ENCODE measurements at regions not wholly inside any gene's neighbourhood (a gene's known extent, or its start where the extent isn't known, plus 50 kb on each side); places are given as distances from the start of the nearest gene placed in this dataset.
"Not testable (repeated sequence)": the region's sequence is repeated elsewhere in the genome, so short reads cannot be mapped to it uniquely, and the experiment has no call there.

GRCh38 chr14:46574221-46574977, 77.2 kb downstream of the RPL10L start:
- no peak for DNase-seq
- no peak overlapping the region for H3K4me3 ChIP-seq
- intact Hi-C loops (cut with DNase I) = no loop called here
- H3K36me3 ChIP-seq (replicated peaks in 1 of 2; ENCODE audit: insufficient read depth in 1 of 2, low read depth in 2 of 2) = no peaks in the 10 kb centered on the region
- TF ChIP-seq POLR2A (IDR thresholded peaks at IDR 0.05) (no peak), CTCF (IDR thresholded peaks at IDR 0.05) (no peak)
- H3K27me3 ChIP-seq = no peaks in the 10 kb centered on the region
- ATAC-seq = no peak
- H3K27ac ChIP-seq = no peak overlapping the region
- H3K9me3 ChIP-seq = no peaks in the 10 kb centered on the region
- no peaks in the 10 kb centered on the region for H3K4me1 ChIP-seq
- WGBS, 2 donors = 52% methylated on average over 3 of the region's 3 CpGs

- Histone ChIP-seq H3K36me3 (replicated peaks in 1 of 2; ENCODE audit: insufficient read depth in 1 of 2, low read depth in 2 of 2) (no peaks in the 10 kb centered on the region), H3K4me3 (no peak overlapping the region), H3K9me3 (no peaks in the 10 kb centered on the region), H3K27ac (no peak overlapping the region), H3K27me3 (no peaks in the 10 kb centered on the region), H3K4me1 (no peaks in the 10 kb centered on the region)
- DNase-seq (no peak), ATAC-seq (no peak)
- TF ChIP-seq CTCF (IDR thresholded peaks at IDR 0.05) = no peak
- no peak for TF ChIP-seq POLR2A (IDR thresholded peaks at IDR 0.05)
- intact Hi-C loops (cut with DNase I) = no loop called here
These were observed 78.1 kb downstream of the RPL10L start for GRCh38 chr14:46573498-46573897.

- WGBS, 2 donors = 75 to 84% methylated on average over 2 of the region's 2 CpGs
- no peak for ATAC-seq
- Histone ChIP-seq H3K27ac (no peak overlapping the region), H3K4me1 (no peaks in the 10 kb centered on the region), H3K9me3 (no peaks in the 10 kb centered on the region), H3K36me3 (replicated peaks in 1 of 2; ENCODE audit: insufficient read depth in 1 of 2, low read depth in 2 of 2) (no peaks in the 10 kb centered on the region), H3K4me3 (no peak overlapping the region), H3K27me3 (no peaks in the 10 kb centered on the region)
- no peak for DNase-seq
- intact Hi-C loops (cut with DNase I) = no loop called here
- TF ChIP-seq POLR2A (IDR thresholded peaks at IDR 0.05) (no peak), CTCF (IDR thresholded peaks at IDR 0.05) (no peak)
These were observed 79.6 kb downstream of the RPL10L start for GRCh38 chr14:46571970-46572369.

- DNase-seq; H3K27ac ChIP-seq; H3K9me3 ChIP-seq; H3K27me3 ChIP-seq; H3K4me3 ChIP-seq; H3K4me1 ChIP-seq; ATAC-seq; H3K36me3 ChIP-seq (replicated peaks in 1 of 2; ENCODE audit: insufficient read depth in 1 of 2, low read depth in 2 of 2); intact Hi-C loops (cut with DNase I): not testable (repeated sequence)
- 54 to 73% methylated on average over 1 of the region's 1 CpG for WGBS, 2 donors
These were observed 83.4 kb downstream of the RPL10L start for GRCh38 chr14:46568161-46568560.

GRCh38 chr14:46550836-46551235, 100.7 kb downstream of the RPL10L start:
- Histone ChIP-seq H3K4me3 (no peak overlapping the region), H3K4me1 (no peaks in the 10 kb centered on the region), H3K36me3 (replicated peaks in 1 of 2; ENCODE audit: insufficient read depth in 1 of 2, low read depth in 2 of 2) (no peaks in the 10 kb centered on the region), H3K27ac (no peak overlapping the region), H3K27me3 (no peaks in the 10 kb centered on the region), H3K9me3 (no peaks in the 10 kb centered on the region)
- 67 to 76% methylated on average over 8 to 9 of the region's 9 CpGs for WGBS, 2 donors
- DNase-seq = no peak
- intact Hi-C loops (cut with DNase I) = no loop called here
- TF ChIP-seq CTCF (IDR thresholded peaks at IDR 0.05) (no peak), POLR2A (IDR thresholded peaks at IDR 0.05) (no peak)
- no peak for ATAC-seq

All from body of pancreas (tissue), 4 donors.